SH-SY5Y (cell line): ENCODE measurements at regions not wholly inside any gene's neighbourhood (a gene's known extent, or its start where the extent isn't known, plus 50 kb on each side); places are given as distances from the start of the nearest gene placed in this dataset.

Experiments used
- GATA2 ChIP-seq: IDR thresholded peaks from 2 replicates; pipeline ENCODE4 v1.6.1; 2011; ENCODE audit warnings: mild to moderate bottlenecking, low read depth, low read length
- GATA3 ChIP-seq: IDR thresholded peaks from 2 replicates; pipeline ENCODE4 v1.6.1; 2011; ENCODE audit warnings: low read depth, mild to moderate bottlenecking, low read length, moderate library complexity

DNA sequence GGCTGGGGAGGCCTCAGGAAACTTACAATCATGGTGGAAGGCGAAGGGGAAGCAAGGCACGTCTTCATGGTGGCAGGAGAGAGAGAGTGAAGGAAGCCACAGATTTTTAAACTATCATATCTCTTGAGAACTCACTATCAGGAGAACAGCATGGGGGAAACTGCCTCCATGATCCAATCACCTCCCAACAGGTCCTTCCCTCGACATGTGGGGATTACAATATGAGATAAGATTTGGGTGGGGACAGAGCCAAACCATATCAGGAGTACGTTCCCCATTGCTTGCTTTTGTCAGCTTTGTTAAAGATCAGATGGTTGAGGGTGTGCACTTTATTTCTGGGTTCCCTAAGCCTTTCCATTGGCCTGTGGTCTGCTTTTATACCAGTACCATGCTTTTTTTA lies 53.7 kb upstream of the E2F8 start:
- TF ChIP-seq GATA2 (no peak), GATA3 (no peak)

DNA sequence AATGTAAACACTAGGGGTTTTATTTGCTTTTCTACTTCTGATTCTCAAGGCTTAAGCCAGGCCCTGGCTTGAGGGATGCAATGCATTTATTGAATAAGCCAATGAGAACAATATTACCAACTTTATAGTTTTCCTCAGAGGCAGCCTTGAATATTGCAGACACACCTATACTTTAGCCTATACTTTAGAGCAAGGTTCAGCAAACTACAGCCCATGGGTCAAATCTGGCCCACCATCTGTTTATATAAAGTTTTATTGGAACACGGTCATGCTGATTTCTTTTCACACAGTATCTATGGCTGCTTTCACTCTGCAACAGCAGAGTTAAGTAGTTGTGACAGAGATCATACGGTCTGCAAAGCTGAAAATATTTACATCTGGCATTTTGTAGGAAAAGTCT lies 50.3 kb upstream of the E2F8 start:
- TF ChIP-seq GATA3 (no peak), GATA2 (no peak)
